PFSK-1 (cell line): ENCODE measurements at regions not wholly inside any gene's neighbourhood (a gene's known extent, or its start where the extent isn't known, plus 50 kb on each side); places are given as distances from the start of the nearest gene placed in this dataset.

Experiments used
- FOXP2 ChIP-seq: optimal IDR thresholded peaks from 2 replicates; pipeline ENCODE3; 2011; ENCODE audit warnings: borderline replicate concordance, control low read depth, inconsistent platforms; ENCODE audit not compliant: insufficient read depth; ENCODE audit errors: extremely low read length, extremely low read depth
- POLR2AphosphoS5 ChIP-seq: IDR thresholded peaks from 2 replicates; pipeline ENCODE4 v1.6.1; 2012; ENCODE audit warnings: low read depth, mild to moderate bottlenecking, control low read depth, low read length, moderate library complexity
- REST ChIP-seq, 2 experiments: IDR thresholded peaks; 2 replicates each; pipeline versions ENCODE4 v1.6.1 to v1.8.0; 2011 to 2012; ENCODE audit warnings: low read depth in 2 of 2, low read length in 2 of 2, control low read depth in 1 of 2, inconsistent platforms in 1 of 2, mild to moderate bottlenecking in 1 of 2, moderate library complexity in 1 of 2; ENCODE audit not compliant: insufficient read depth in 1 of 2
- SIN3A ChIP-seq: IDR thresholded peaks from 2 replicates; pipeline ENCODE4 v1.6.1; 2012; ENCODE audit warnings: mild to moderate bottlenecking, low read length, moderate library complexity, borderline replicate concordance; ENCODE audit not compliant: insufficient read depth
- TAF1 ChIP-seq: IDR thresholded peaks from 2 replicates; pipeline ENCODE4 v1.6.1; 2012; ENCODE audit warnings: low read length, control low read depth, borderline replicate concordance; ENCODE audit not compliant: insufficient read depth

DNA sequence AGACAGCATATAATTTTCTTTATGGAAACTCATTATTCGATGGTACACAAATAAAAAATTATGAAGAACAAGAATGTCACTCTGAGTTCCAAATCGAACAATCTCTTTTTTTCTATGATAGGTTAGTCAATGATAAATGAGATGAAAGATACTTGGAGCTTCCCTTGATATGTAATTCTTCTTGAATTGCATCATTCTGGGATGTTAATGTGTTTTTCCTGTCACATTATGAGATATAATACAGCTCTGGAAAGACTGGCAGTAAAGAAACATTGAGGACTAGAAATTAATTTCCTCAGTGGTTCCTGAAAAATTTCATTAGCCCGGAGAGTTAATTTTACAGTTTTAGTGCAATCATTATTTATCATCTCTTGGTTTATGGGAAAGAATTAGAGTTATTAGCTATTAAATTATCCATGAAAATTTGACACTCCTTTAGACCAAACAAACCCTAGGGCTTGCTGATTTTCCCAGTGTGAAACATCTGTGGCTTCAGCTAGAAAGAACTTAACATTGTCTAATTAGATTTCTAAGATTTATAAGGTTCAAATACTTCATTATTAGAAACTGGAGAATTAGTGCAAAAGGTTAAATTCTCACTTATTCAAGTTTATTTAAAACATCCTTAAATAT lies 1546.6 kb upstream of the TENM3 start:
- TF ChIP-seq REST (IDR thresholded peaks at IDR 0.05; ENCODE audit: insufficient read depth in 1 of 2, low read depth in 2 of 2, low read length in 2 of 2) (no peak), TAF1 (no peak), SIN3A (no peak), POLR2AphosphoS5 (no peak), FOXP2 (no peak)
